HCT116 (cell line): ENCODE measurements at regions not wholly inside any gene's neighbourhood (a gene's known extent, or its start where the extent isn't known, plus 50 kb on each side); places are given as distances from the start of the nearest gene placed in this dataset.

ENCODE experiments used
- ATAC-seq: fragments of 200-7000 bp; cut with Tn5 transposase; 2 replicates; pipeline ENCODE4 v1.9.1; 2020; ENCODE audit warnings: mild to moderate bottlenecking, moderate library complexity
- BruUV-seq: library from RNA; stranded (reverse); fragments of 400-500 nt; replicated peaks from 2 replicates; lab custom pipeline; 2021; lab: Mats Ljungman, UMichigan
- CTCF ChIA-PET: fragments of 300-600 bp; sonication (Branson Sonifier 250); formaldehyde crosslinking; loops from one replicate; lab custom pipeline; 2021; ENCODE audit warnings: antibody characterized with exemption; lab: Charles Lee
- POLR2A ChIA-PET: fragments of 300-600, 350-600 bp; sonication (Branson Sonifier 250); formaldehyde crosslinking; loops from one replicate; lab custom pipeline; 2021; ENCODE audit warnings: antibody characterized with exemption; lab: Charles Lee
- RAD21 ChIA-PET, 2 experiments: fragments of 300-600 bp; sonication (Branson Sonifier 250); formaldehyde crosslinking; loops; one replicate each; lab custom pipeline; 2023; ENCODE audit warnings: low total read pairs in 2 of 2; ENCODE audit not compliant: uncharacterized antibody in 2 of 2, unreplicated experiment in 2 of 2, low non-redundant PET in 1 of 2; lab: Charles Lee
- DNase-seq: peaks from one replicate; pipeline ENCODE4 v3.0.0-alpha.2; 2010; ENCODE audit warnings: low read depth, low spot score
- H2AFZ ChIP-seq: fragments of 200-600 bp; shearing (Covaris generic), sonication (generic); 2 replicates; pipeline ENCODE4 v1.6.1; 2017; ENCODE audit warnings: low read depth, mixed run types, mixed read lengths, antibody characterized with exemption, low read length; ENCODE audit not compliant: poor library complexity, severe bottlenecking
- H3K27ac ChIP-seq: 2 replicates; pipeline ENCODE4 v1.5.1; 2012; ENCODE audit warnings: low read depth, low read length
- H3K27me3 ChIP-seq: fragments of 200-600 bp; sonication (generic); 2 replicates; pipeline ENCODE4 v1.6.1; 2016; ENCODE audit warnings: mixed run types, low read length, mixed read lengths; ENCODE audit not compliant: insufficient read depth
- H3K36me3 ChIP-seq, 2 experiments: fragments of 200-500 bp in 1 of 2; fragments of 200-600 bp in 1 of 2; sonication (Bioruptor generic) in 1 of 2; sonication (generic) in 1 of 2; 2 replicates each; pipeline versions ENCODE4 v1.5.1 to v1.6.1; 2014 to 2016; ENCODE audit warnings: low read length in 2 of 2, inconsistent platforms in 1 of 2, mixed read lengths in 1 of 2, mixed run types in 1 of 2; ENCODE audit not compliant: insufficient read depth in 2 of 2, control insufficient read depth in 1 of 2
- H3K4me1 ChIP-seq, 2 experiments: fragments of 200-600 bp in 1 of 2; sonication (generic) in 1 of 2; 2 replicates each; pipeline versions ENCODE4 v1.5.1 to v1.6.1; 2012 to 2017; ENCODE audit warnings: low read length in 2 of 2, inconsistent platforms in 1 of 2, mild to moderate bottlenecking in 1 of 2, mixed read lengths in 1 of 2, mixed run types in 1 of 2, moderate library complexity in 1 of 2; ENCODE audit not compliant: insufficient read depth in 2 of 2, control insufficient read depth in 1 of 2
- H3K4me2 ChIP-seq: fragments of 200-600 bp; sonication (generic); 2 replicates; pipeline ENCODE4 v1.6.1; 2017; ENCODE audit warnings: mixed run types, low read length, mixed read lengths
- H3K4me3 ChIP-seq, 2 experiments: fragments of 200-600 bp in 1 of 2; sonication (generic) in 1 of 2; replicated peaks in 1 of 2; 2 replicates each; pipeline ENCODE4 v1.5.1; 2011 to 2016; ENCODE audit warnings: low read length in 2 of 2, control low read depth in 1 of 2, low read depth in 1 of 2, mild to moderate bottlenecking in 1 of 2, mixed read lengths in 1 of 2, mixed run types in 1 of 2
- H3K79me2 ChIP-seq: fragments of 200-600 bp; sonication (generic); 2 replicates; pipeline ENCODE4 v1.6.1; 2017; ENCODE audit warnings: mild to moderate bottlenecking, mixed run types, low read length, moderate library complexity, mixed read lengths; ENCODE audit not compliant: insufficient read depth
- H3K9ac ChIP-seq: fragments of 200-600 bp; sonication (generic); 2 replicates; pipeline ENCODE4 v1.6.1; 2016; ENCODE audit warnings: low read length, mixed read lengths
- H3K9me2 ChIP-seq: fragments of 200-600 bp; sonication (generic), shearing (Covaris generic); 2 replicates; pipeline ENCODE4 v1.6.1; 2017; ENCODE audit warnings: mixed run types, mild to moderate bottlenecking, moderate library complexity; ENCODE audit not compliant: insufficient read depth
- H3K9me3 ChIP-seq, 2 experiments: fragments of 200-500 bp in 1 of 2; fragments of 200-600 bp in 1 of 2; sonication (Bioruptor generic) in 1 of 2; sonication (generic) in 1 of 2; 2 replicates each; pipeline ENCODE4 v1.6.1; 2014 to 2017; ENCODE audit warnings: low read length in 2 of 2, mixed read lengths in 2 of 2, inconsistent platforms in 1 of 2, low read depth in 1 of 2, mild to moderate bottlenecking in 1 of 2, mixed run types in 1 of 2, moderate library complexity in 1 of 2; ENCODE audit not compliant: control insufficient read depth in 1 of 2, insufficient read depth in 1 of 2
- H4K20me1 ChIP-seq: fragments of 200-600 bp; sonication (generic), shearing (Covaris generic); 2 replicates; pipeline ENCODE4 v1.6.1; 2017; ENCODE audit warnings: mixed run types, mild to moderate bottlenecking, moderate library complexity; ENCODE audit not compliant: insufficient read depth
- CBX3 ChIP-seq: IDR thresholded peaks from 2 replicates; pipeline ENCODE4 v1.6.1; 2012; ENCODE audit warnings: low read depth
- CTCF ChIP-seq, 3 experiments: fragments of 200-600 bp in 1 of 3; sonication (generic) in 1 of 3; IDR thresholded peaks in 2 of 3; conservative IDR thresholded peaks in 1 of 3; 2 replicates each; pipeline ENCODE4 v1.5.1; 2012 to 2017; ENCODE audit warnings: low read depth in 2 of 3, low read length in 2 of 3, antibody characterized with exemption in 1 of 3, borderline replicate concordance in 1 of 3, control low read depth in 1 of 3, mild to moderate bottlenecking in 1 of 3, mixed read lengths in 1 of 3, mixed run types in 1 of 3, moderate library complexity in 1 of 3; ENCODE audit not compliant: insufficient read depth in 1 of 3
- ELF1 ChIP-seq: IDR thresholded peaks from 2 replicates; pipeline ENCODE4 v1.6.1; 2012; ENCODE audit warnings: low read depth, borderline replicate concordance
- EZH2phosphoT487 ChIP-seq: fragments of 200-600 bp; IDR thresholded peaks from 2 replicates; pipeline ENCODE4 v1.6.1; 2018; ENCODE audit warnings: antibody characterized with exemption, borderline replicate concordance
- FOSL1 ChIP-seq: IDR thresholded peaks from 2 replicates; pipeline ENCODE4 v1.6.1; 2012; ENCODE audit warnings: low read depth
- JUND ChIP-seq: IDR thresholded peaks from 2 replicates; pipeline ENCODE4 v1.6.1; 2012
- POLR2A ChIP-seq: IDR thresholded peaks from 2 replicates; pipeline ENCODE4 v1.7.0; 2011; ENCODE audit warnings: borderline replicate concordance; ENCODE audit not compliant: insufficient read depth, insufficient read length; ENCODE audit errors: extremely low read depth
- POLR2AphosphoS5 ChIP-seq: IDR thresholded peaks from 2 replicates; pipeline ENCODE4 v1.6.1; 2011; ENCODE audit warnings: mild to moderate bottlenecking, low read depth, low read length, moderate library complexity
- REST ChIP-seq: IDR thresholded peaks from 2 replicates; pipeline ENCODE4 v1.6.1; 2012; ENCODE audit warnings: low read depth
- SIN3A ChIP-seq: IDR thresholded peaks from 2 replicates; pipeline ENCODE4 v1.6.1; 2012; ENCODE audit warnings: low read depth
- SRF ChIP-seq: IDR thresholded peaks from 2 replicates; pipeline ENCODE4 v1.6.1; 2012; ENCODE audit warnings: low read depth
- TCF7L2 ChIP-seq: IDR thresholded peaks from 2 replicates; pipeline ENCODE4 v1.7.0; 2011; ENCODE audit warnings: borderline replicate concordance, inconsistent platforms; ENCODE audit not compliant: insufficient read depth, insufficient read length; ENCODE audit errors: extremely low read depth
- YY1 ChIP-seq: IDR thresholded peaks from 2 replicates; pipeline ENCODE4 v1.6.1; 2011; ENCODE audit warnings: low read length, low read depth, moderate library complexity, mild to moderate bottlenecking; ENCODE audit not compliant: insufficient replicate concordance; ENCODE audit errors: extremely low read depth
- ZFX ChIP-seq: fragments of 450-650 bp; IDR thresholded peaks from 2 replicates; pipeline ENCODE4 v1.6.1; 2017
- ZNF274 ChIP-seq: fragments of 200-500 bp; sonication (Bioruptor generic); IDR thresholded peaks from 2 replicates; pipeline ENCODE4 v1.6.1; 2014; ENCODE audit warnings: mild to moderate bottlenecking, low read depth, low read length, inconsistent platforms
- intact Hi-C: fragments of 100-400 bp; cut with micrococcal nuclease; formaldehyde crosslinking; loops from 2 replicates; pipeline ENCODE4 v1.10.0; 2022
- TF ChIP-seq, protein P1 (sequence below): IDR thresholded peaks from 2 replicates; pipeline ENCODE4 v1.6.1; 2012

DNA sequence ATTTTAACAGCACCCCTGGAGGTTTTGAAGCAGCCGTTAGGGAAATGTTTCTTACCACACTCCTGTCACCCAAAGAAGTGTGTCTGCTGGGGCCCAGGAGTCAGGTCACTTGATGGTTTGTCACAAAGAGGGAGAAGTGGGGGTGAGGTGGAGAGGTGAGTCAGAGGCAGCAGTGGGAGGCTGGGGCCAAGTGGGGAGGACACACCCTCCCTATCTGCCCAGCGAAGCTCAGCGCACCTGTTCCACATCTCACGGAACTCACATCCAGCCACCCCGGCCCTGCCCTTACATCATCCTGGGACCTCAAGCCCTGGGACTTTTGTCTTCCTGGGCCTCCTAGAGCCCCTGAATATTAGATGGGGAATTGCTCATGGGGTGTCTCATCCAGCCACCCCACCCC lies 171.1 kb upstream of the SMIM23 start:
- H3K9me2 ChIP-seq: no peaks in the 10 kb centered on the region
- peaks cover 0 to 16% of the 10 kb centered on the region in 2 experiments; a peak in 3 of 4 replicates for H3K4me1 ChIP-seq
- no peak overlapping the region for H3K9ac ChIP-seq
- H3K27ac ChIP-seq: no peak overlapping the region
- H3K36me3 ChIP-seq: no peaks in the 10 kb centered on the region
- no TSS peak for BruUV-seq
- H3K9me3 ChIP-seq: no peaks in the 10 kb centered on the region
- H4K20me1 ChIP-seq: no peaks in the 10 kb centered on the region
- H3K27me3 ChIP-seq: no peaks in the 10 kb centered on the region
- H3K79me2 ChIP-seq: no peaks in the 10 kb centered on the region
- TF ChIP-seq YY1 (no peak), ELF1 (no peak), JUND (no peak), ZNF274 (no peak)
- ChIA-PET RAD21 (no interaction called here), POLR2A (no interaction called here), CTCF (interaction anchor here (1.4 kb wide), 1 partner anchor 8 kb away, joined by 3 read pairs; no protein-coding TSS in a partner anchor)
- intact Hi-C loops: no loop called here
- H3K4me2 ChIP-seq: no peak overlapping the region
- H2AFZ ChIP-seq: no peak overlapping the region
- DNase-seq: no peak
- no peak overlapping the region for H3K4me3 ChIP-seq
- ATAC-seq: no peak

DNA sequence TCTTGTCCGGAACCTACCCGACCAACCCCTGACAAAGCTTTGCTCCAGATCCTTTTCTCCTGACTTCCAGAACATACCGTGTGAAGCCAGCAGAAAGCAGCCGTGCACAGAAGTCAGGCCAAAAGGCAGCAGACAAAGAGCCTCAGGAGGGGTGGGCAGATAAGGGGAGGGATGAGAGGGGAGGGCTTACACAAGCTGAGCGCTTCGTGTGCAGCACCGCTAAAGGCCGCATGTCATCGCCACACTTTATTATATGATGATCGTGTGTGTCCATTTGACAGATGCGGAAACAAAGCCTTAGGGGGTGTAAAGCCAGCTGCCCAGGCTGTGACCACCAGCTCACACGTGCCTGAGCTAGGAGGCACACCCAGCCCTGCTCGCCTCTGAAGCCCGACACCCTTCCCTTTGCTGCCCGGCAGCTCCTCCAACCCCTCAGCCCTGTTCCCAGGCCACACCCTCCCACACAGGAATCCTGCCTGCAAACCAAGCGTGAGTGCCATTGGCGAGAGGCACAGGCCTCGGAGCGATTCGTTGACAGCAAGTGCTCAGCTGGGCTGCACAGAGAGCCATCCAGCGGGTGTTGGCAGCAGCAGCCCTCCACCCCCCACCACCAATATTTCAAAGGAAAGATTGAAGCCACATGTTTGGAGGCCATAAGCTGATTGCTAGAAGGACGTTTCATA lies 170.5 kb upstream of the SMIM23 start:
- H3K9me3 ChIP-seq: no peaks in the 10 kb centered on the region
- H3K9ac ChIP-seq: no peak overlapping the region
- no peak overlapping the region for H3K4me3 ChIP-seq
- no TSS peak for BruUV-seq
- no peak for DNase-seq
- H3K4me2 ChIP-seq: no peak overlapping the region
- no peak overlapping the region for H3K27ac ChIP-seq
- ChIA-PET POLR2A (no interaction called here), CTCF (interaction anchor here (1.4 kb wide), 1 partner anchor 9 kb away, joined by 3 read pairs; no protein-coding TSS in a partner anchor), RAD21 (no interaction called here)
- no peak overlapping the region for H2AFZ ChIP-seq
- H3K36me3 ChIP-seq: no peaks in the 10 kb centered on the region
- intact Hi-C loops: no loop called here
- H4K20me1 ChIP-seq: no peaks in the 10 kb centered on the region
- no peaks in the 10 kb centered on the region for H3K27me3 ChIP-seq
- no peaks in the 10 kb centered on the region for H3K9me2 ChIP-seq
- ATAC-seq: peak; percentile 58; the same call in 1 of the 2 replicates
- peaks cover 0 to 16% of the 10 kb centered on the region in 2 experiments; a peak in 3 of 4 replicates for H3K4me1 ChIP-seq
- H3K79me2 ChIP-seq: no peaks in the 10 kb centered on the region
- TF ChIP-seq, protein P1, sequence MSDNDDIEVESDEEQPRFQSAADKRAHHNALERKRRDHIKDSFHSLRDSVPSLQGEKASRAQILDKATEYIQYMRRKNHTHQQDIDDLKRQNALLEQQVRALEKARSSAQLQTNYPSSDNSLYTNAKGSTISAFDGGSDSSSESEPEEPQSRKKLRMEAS: no peak
- no peak for TF ChIP-seq CBX3
- no peak for TF ChIP-seq ZFX
- TF ChIP-seq FOSL1: no peak
- no peak for TF ChIP-seq SIN3A
- no peak for TF ChIP-seq TCF7L2
- TF ChIP-seq SRF: no peak
- no peak for TF ChIP-seq REST
- TF ChIP-seq POLR2AphosphoS5: no peak
- no peak for TF ChIP-seq EZH2phosphoT487
- no peak for TF ChIP-seq CTCF (IDR thresholded peaks at IDR 0.05 in 2 of 3, conservative IDR thresholded peaks at IDR 0.05 in 1 of 3; ENCODE audit: borderline replicate concordance in 1 of 3, insufficient read depth in 1 of 3, low read depth in 2 of 3, low read length in 2 of 3)
- no peak for TF ChIP-seq POLR2A
- TF ChIP-seq ZNF274: no peak
